Ammon's horn (tissue), 1 donor: ENCODE measurements at regions not wholly inside any gene's neighbourhood (a gene's known extent, or its start where the extent isn't known, plus 50 kb on each side); places are given as distances from the start of the nearest gene placed in this dataset.

Experiments used
- DNase-seq: peaks from one replicate; pipeline ENCODE4 v3.0.0-alpha.2; 2016; ENCODE audit warnings: low spot score

GRCh38 chr7:41039981-41040380 is 662.9 kb downstream of the INHBA start:
- no peak for DNase-seq

- DNase-seq, result no peak
Measured at GRCh38 chr7:41039386-41039953, 663.4 kb downstream of the INHBA start.

DNA sequence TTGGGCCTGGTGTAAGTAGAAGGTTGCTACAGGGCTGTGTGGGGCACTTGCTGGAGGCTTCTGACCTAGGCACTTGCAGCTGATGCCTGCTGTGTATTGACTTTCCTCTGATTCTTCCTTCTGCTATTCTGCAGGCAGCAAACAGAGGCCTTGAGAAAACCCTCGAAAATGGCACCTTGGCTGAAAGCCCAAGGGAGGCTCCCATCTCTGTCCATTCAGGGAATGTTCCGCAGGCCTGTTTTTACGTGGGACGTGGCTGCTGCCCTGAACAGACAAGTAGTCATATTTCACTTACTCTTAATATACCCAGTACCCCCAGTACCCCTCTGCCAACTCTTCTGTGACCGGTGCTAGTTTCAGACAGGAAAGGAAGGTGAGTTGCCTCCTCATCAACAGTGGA is 664.7 kb downstream of the INHBA start:
- no peak for DNase-seq

GRCh38 chr7:41037691-41038090 is 665.2 kb downstream of the INHBA start:
- DNase-seq, result no peak

- DNase-seq, result no peak
Measured at GRCh38 chr7:41035794-41036193, 667.1 kb downstream of the INHBA start.

DNA sequence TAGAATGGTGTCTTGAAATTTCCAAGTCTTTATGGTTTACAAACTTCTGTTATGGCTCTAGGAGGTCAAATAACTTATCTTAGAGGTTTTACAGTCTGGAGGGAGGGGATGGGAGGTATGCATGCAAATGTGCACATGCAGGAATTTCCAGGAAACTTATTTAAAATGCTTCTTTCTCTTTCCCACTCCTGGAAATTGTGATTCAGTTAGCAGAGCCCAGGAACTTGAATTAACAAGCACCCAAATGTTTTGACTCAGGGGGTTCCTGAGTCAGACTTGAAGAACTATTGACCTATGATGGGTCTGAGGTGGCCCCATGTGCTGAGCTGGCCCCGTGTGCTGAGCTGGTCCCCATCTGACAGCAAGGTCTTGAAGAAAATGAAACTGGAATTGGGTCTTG is 669.4 kb downstream of the INHBA start:
- DNase-seq, result no peak

DNA sequence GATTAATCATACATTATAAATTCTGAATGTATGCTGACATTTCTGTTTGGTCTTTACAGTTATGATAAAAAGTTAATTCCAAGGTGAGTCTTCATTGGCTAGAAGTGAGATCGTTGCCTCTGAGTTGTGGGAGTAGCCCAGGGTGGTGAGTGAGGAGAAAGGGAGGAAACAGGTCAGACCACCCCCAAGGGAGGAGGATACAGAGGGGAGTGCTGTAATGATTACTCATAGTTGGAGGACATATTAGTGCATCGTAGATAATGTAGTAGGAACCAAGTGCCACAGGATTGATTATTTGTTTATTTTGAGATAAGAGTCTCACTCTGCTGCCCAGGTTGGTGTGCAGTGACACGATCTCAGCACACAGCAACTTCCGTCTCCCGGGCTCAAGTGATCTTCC is 672.2 kb downstream of the INHBA start:
- no peak for DNase-seq

GRCh38 chr7:41029072-41029499 is 673.8 kb downstream of the INHBA start:
- DNase-seq, result no peak

- DNase-seq, result no peak
Measured at GRCh38 chr7:41028580-41028979, 674.3 kb downstream of the INHBA start.

- DNase-seq, result no peak
Measured at GRCh38 chr7:41027428-41028115, 675.3 kb downstream of the INHBA start.

- no peak for DNase-seq
Measured at GRCh38 chr7:41024126-41024525, 678.8 kb downstream of the INHBA start.

- no peak for DNase-seq
Measured at GRCh38 chr7:41020056-41020455, 682.8 kb downstream of the INHBA start.

DNA sequence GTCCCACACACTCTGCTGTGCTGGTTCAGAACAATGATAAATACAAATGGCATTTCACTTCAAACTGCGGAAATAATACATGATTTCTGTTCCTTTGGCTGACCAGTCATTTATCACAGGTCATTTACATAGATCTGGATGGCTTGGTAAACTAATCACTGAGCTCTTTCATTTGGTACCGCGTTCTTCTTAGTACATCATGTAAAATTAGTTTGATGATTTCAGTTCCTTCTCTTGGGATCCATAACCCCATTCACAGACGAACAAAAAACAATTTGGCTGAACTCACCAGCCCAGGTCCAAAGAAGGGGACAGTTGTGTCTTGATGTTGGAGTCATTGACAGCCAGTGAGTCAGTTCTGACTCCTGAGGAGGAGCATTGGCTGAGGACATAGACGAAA is 689.8 kb downstream of the INHBA start:
- no peak for DNase-seq

GRCh38 chr7:41012041-41012440 is 690.8 kb downstream of the INHBA start:
- DNase-seq, result no peak

DNA sequence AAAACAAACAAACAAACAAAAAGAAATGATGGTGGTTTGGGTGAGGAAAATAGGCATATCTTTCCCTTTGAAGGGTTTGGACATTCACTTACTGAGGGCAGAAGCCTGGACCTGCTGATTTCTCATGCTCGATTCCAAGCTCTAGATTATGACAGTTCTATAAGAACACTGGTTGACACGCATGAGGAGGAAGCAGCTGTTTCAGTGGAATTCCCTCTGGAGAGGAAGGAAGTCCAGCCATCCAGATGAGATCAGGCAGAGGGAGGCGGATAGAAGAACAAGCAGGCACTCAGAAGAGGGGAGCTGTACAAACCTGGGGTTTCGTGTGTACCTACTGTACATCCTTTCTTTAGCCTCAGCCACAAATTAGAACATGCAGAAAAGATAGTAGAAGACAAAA is 691.9 kb downstream of the INHBA start:
- DNase-seq, result no peak

GRCh38 chr7:41010418-41010817 is 692.5 kb downstream of the INHBA start:
- peak; percentile 54 for DNase-seq

DNA sequence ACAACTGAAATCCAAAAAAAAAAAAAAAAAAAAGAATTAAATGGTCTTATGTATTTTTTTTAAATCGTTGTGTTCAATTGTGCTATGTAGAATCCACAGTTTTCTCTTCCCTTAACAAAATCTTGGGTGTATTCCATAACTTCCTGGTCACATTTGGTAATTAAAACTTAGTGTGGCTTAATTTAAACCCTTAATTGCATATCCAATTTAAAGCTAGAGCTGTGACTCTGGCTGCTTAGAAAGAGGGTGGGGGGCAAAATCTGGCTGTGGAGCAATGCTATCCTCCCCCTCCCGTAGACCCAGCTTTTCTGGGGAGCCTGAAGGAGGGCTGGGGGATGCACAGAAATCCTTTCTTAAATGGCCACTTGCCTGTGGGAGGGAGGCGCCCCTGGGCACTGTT is 695.1 kb downstream of the INHBA start:
- DNase-seq, result no peak

DNA sequence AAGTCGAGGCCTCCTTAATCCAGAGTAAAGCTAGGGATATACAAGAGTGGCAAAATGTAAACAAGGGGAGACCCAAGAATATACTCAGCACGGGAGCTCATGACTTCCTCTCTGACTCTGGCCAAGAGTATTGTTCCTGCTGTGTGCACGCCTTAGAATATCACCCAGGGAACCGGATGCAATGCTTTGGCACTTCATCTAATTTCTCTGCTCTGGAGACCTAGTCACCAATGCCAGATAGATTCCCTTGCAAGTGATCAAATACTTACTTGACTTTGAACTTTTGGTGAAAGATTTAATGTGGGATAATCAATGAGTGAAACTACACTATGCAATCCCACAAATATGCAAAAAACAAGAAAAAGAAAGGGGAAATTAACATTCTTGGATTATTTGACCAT is 695.5 kb downstream of the INHBA start:
- DNase-seq, result peak; percentile 20

DNA sequence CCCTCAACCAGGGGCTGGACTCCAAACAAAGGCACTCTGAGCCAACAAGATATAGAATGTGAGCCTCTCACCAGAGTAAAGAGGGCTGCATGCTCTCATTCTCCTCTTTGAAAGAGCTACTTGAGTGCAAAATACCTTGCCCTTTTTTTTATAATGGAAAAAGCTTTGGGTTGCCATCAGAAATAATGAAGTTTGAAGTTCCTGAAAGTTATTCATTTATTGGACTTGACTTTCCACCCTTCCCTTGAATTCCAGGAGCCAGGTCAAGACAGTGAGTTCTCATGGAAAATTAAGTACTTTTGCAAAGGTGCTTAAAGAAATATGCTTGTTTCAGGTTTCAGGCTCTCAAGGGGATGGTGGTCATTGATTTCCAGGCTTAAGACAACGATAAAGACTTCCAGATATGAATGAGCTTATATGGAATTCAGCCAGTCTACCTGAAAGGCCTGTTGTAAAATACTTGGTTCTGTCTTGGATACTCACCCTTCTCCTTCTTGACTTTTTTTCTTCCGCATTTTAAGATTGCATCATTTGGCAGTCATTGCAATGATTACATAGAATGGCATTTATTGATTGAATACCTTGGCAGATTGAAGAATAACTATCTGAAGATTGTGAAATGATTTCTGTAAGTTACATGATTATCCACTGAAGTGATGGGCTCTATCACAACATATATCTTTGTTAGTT is 696.4 kb downstream of the INHBA start:
- no peak for DNase-seq

DNA sequence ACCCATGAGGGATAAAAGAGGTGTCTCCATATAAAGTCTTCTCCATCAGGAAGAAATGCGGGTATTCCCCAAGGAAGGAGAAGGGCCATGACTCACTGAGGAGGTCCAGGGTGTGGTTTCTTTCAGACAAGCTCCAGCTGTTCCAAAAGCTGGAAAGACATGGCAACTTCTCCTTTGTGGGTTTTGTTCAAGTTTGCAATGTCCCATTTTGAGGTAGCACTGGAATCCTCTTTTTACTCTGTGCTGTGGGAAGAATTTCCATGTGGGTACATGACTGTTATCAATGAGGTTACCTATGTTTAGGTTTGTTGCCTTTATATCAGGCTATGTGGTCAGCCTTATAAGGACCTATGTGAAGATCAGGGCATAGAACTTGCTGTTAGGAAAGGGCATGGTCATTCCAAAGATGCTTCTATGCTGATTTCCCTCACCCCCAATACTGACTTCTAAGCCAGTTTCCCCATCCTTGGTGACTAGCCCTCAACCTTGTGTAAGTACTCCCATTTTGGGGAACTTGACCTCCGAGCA is 697.5 kb downstream of the INHBA start:
- DNase-seq, result no peak

DNA sequence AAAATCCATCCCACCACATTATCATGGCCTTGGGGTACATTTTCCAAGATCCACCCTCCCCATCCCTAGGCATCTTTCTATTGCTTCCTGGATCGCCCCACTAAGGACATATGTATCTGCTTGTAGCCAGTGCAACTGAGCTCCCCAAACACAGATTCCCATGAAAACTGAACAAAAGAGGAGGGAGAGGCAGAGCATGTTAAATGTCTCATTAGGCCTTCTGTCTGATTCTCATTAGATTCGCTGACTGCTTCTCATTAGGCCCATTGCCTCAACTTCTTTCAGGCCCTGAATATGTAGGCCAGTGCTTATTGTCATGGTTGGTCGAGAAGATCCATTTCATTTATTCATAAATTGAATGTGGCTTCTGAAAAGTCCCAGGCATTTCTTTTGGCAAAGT is 698.9 kb downstream of the INHBA start:
- no peak for DNase-seq

DNA sequence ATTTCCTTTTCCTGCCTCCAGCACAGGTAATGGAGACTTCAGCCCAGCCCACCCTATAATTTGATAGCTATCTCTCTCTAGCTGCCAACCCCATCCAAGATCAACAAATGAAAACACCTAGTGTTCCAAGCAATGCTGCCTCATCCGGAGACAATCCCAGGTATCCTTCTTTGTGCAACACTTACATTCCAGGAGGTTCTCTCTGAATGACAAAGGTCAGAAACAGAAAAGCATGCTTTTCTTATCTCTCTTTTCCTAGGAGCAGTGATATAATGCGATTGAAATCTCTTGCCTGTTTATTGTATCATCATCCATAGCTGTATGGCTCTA is 699.3 kb downstream of the INHBA start:
- no peak for DNase-seq
